Cardiac fibroblast (primary cell): ENCODE measurements at regions not wholly inside any gene's neighbourhood (a gene's known extent, or its start where the extent isn't known, plus 50 kb on each side); places are given as distances from the start of the nearest gene placed in this dataset.

ENCODE experiments used
- DNase-seq, 2 donors: peaks; one replicate each; pipeline versions ENCODE4 v3.0.0 to v3.0.0-alpha.2; 2010; ENCODE audit warnings: low read depth in 2 of 2
- H3K4me3 ChIP-seq, 2 donors: replicated peaks in 1 of 2; 1 replicate in 1 of 2; 2 replicates in 1 of 2; pipeline ENCODE4 v1.5.1; 2011; ENCODE audit warnings: low read depth in 2 of 2, low read length in 2 of 2, mild to moderate bottlenecking in 2 of 2, moderate library complexity in 1 of 2
- CTCF ChIP-seq: IDR thresholded peaks from one replicate; pipeline ENCODE4 v1.5.1; 2011; ENCODE audit warnings: low read depth, mild to moderate bottlenecking, low read length, inconsistent platforms

DNA sequence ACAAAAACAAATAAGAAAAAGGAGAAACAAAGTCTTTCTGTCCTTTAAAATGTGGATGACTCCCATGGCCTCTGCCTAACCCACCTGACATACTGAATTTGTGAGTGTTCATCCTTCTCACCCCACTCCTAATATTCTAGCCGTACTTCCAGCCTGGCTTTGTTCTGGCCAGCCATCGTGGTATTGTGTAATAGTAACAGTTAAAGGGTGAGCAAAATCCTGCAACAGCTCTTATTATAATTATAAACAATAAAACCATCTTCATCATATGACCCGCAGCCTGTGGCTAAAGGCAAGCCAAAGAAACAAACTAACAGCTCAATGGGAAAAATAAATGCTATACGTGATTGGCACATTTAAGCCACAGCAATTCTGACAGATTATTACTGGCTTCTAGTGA lies 721.6 kb upstream of the TENM4 start:
- no peak for TF ChIP-seq CTCF
- H3K4me3 ChIP-seq, result no peak overlapping the region
- no peak for DNase-seq

- TF ChIP-seq CTCF, result no peak
- H3K4me3 ChIP-seq, result no peak overlapping the region
- DNase-seq, result no peak
These were observed 716.6 kb upstream of the TENM4 start for GRCh38 chr11:80157447-80157846.

- no peak for TF ChIP-seq CTCF
- H3K4me3 ChIP-seq, result no peak overlapping the region
- no peak for DNase-seq
These were observed 715.2 kb upstream of the TENM4 start for GRCh38 chr11:80156062-80156461.

DNA sequence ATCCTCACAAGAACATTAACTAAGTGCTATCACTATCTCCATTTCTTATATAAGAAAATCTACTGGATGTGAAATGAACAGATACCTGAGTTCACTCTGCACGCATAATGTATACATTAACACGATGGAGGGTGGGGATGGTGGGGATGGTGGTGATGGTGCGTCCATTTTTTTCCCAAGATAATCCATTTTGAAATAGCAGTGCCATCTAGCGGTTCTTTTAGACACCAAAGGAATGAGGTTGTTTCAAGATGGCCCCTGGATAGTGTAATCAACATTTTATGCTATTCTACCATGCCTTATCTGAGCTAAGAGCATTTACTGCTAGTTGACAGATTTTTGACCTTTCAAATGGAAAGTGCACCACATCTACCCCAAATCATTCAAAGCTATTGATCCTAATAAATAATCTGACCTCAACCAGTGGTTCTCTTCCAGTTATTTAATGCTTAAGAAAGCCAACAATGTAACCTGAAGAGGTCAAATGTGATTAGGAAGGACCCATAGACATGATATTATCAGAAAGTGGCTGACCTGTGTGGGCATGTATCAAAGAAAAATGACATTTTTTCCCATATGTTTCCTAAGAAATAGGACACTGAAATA lies 714.7 kb upstream of the TENM4 start:
- no peak overlapping the region for H3K4me3 ChIP-seq
- TF ChIP-seq CTCF, result peak; percentile 40
- peak; percentile 19 to 29 for DNase-seq

DNA sequence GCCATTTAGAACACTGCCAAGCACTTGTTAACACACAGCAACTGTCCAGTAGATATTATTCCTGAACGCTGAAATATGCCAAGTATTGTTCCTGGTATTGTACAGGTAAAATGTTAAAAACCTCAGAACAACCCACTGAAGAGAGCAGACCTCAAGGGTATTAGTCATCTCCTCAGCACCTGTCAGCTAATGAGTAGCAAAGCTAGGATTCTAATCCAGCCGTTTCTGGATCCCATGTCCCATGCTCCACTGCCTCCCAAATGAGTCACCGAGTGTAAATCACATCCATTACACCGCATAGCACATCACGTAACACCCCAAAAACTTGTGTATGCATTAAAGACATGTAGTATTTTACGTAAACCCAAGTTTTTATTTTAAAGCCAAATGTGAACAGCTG lies 705.4 kb upstream of the TENM4 start:
- no peak for TF ChIP-seq CTCF
- DNase-seq, result no peak
- H3K4me3 ChIP-seq, result no peak overlapping the region

- H3K4me3 ChIP-seq, result no peak overlapping the region
- no peak for DNase-seq
- no peak for TF ChIP-seq CTCF
These were observed 704.2 kb upstream of the TENM4 start for GRCh38 chr11:80144897-80145594.
